VCaP (cell line): ENCODE measurements at regions not wholly inside any gene's neighbourhood (a gene's known extent, or its start where the extent isn't known, plus 50 kb on each side); places are given as distances from the start of the nearest gene placed in this dataset.

Experiments used
- H3K27ac ChIP-seq: fragments of 450-650 bp; 2 replicates; pipeline ENCODE4 v1.5.1; 2017
- CTCF ChIP-seq: fragments of 450-650 bp; conservative IDR thresholded peaks from 2 replicates; pipeline ENCODE4 v1.5.1; 2017; ENCODE audit warnings: mild to moderate bottlenecking, moderate library complexity

- H3K27ac ChIP-seq: no peak overlapping the region
- TF ChIP-seq CTCF: no peak
Observed at GRCh38 chr18:27585602-27586173, 400.6 kb upstream of the CHST9 start.

- no peak overlapping the region for H3K27ac ChIP-seq
- TF ChIP-seq CTCF: no peak
Observed at GRCh38 chr18:27583466-27583865, 398.4 kb upstream of the CHST9 start.

GRCh38 chr18:27582760-27583412 lies 397.8 kb upstream of the CHST9 start:
- TF ChIP-seq CTCF: no peak
- no peak overlapping the region for H3K27ac ChIP-seq

- no peak overlapping the region for H3K27ac ChIP-seq
- TF ChIP-seq CTCF: no peak
Observed at GRCh38 chr18:27581296-27581904, 396.3 kb upstream of the CHST9 start.

- no peak for TF ChIP-seq CTCF
- H3K27ac ChIP-seq: no peak overlapping the region
Observed at GRCh38 chr18:27579364-27579763, 394.3 kb upstream of the CHST9 start.

- H3K27ac ChIP-seq: no peak overlapping the region
- TF ChIP-seq CTCF: no peak
Observed at GRCh38 chr18:27577752-27578151, 392.6 kb upstream of the CHST9 start.

- H3K27ac ChIP-seq: no peak overlapping the region
- TF ChIP-seq CTCF: no peak
Observed at GRCh38 chr18:27577265-27577664, 392.2 kb upstream of the CHST9 start.
